Activated CD8-positive, alpha-beta memory T cell treated with anti-CD3 and anti-CD28 coated beads, Interleukin-2, amount 50 U/mL, for 4 hours (primary cell): ENCODE measurements at regions not wholly inside any gene's neighbourhood (a gene's known extent, or its start where the extent isn't known, plus 50 kb on each side); places are given as distances from the start of the nearest gene placed in this dataset.

Experiments used
- DNase-seq: peaks from one replicate; pipeline ENCODE4 v3.0.0-alpha.2; 2020

GRCh38 chr12:107564946-107565345 lies 120.7 kb upstream of the PWP1 start:
- DNase-seq = no peak

GRCh38 chr12:107565551-107565950 lies 120.0 kb upstream of the PWP1 start:
- DNase-seq = no peak

- no peak for DNase-seq
These were observed 117.6 kb upstream of the PWP1 start for GRCh38 chr12:107567876-107568619.

- no peak for DNase-seq
These were observed 116.9 kb upstream of the PWP1 start for GRCh38 chr12:107568718-107569117.

GRCh38 chr12:107570721-107571120 lies 114.9 kb upstream of the PWP1 start:
- no peak for DNase-seq

GRCh38 chr12:107571492-107571891 lies 114.1 kb upstream of the PWP1 start:
- DNase-seq = no peak

- DNase-seq = no peak
These were observed 110.9 kb upstream of the PWP1 start for GRCh38 chr12:107574691-107575090.

GRCh38 chr12:107580750-107581618 lies 104.6 kb upstream of the PWP1 start:
- DNase-seq = no peak

GRCh38 chr12:107581619-107582015 lies 104.0 kb upstream of the PWP1 start:
- DNase-seq = no peak

GRCh38 chr12:107583551-107583950 lies 102.0 kb upstream of the PWP1 start:
- no peak for DNase-seq

GRCh38 chr12:107584563-107584962 lies 101.0 kb upstream of the PWP1 start:
- no peak for DNase-seq

- no peak for DNase-seq
These were observed 99.2 kb upstream of the PWP1 start for GRCh38 chr12:107586256-107586970.

GRCh38 chr12:107590413-107590812 lies 95.2 kb upstream of the PWP1 start:
- no peak for DNase-seq

- DNase-seq = no peak
These were observed 94.7 kb upstream of the PWP1 start for GRCh38 chr12:107590814-107591375.

GRCh38 chr12:107593713-107594381 lies 91.8 kb upstream of the PWP1 start:
- DNase-seq = no peak

GRCh38 chr12:107594995-107595394 lies 90.6 kb upstream of the PWP1 start:
- no peak for DNase-seq

GRCh38 chr12:107597695-107598410 lies 87.7 kb upstream of the PWP1 start:
- no peak for DNase-seq

- no peak for DNase-seq
These were observed 86.7 kb upstream of the PWP1 start for GRCh38 chr12:107598906-107599305.

- DNase-seq = no peak
These were observed 84.9 kb upstream of the PWP1 start for GRCh38 chr12:107600581-107601144.

GRCh38 chr12:107602446-107602845 lies 83.2 kb upstream of the PWP1 start:
- DNase-seq = no peak

- DNase-seq = no peak
These were observed 80.3 kb upstream of the PWP1 start for GRCh38 chr12:107605293-107605692.
